ENCODE measurements at regions not wholly inside any gene's neighbourhood (a gene's known extent, or its start where the extent isn't known, plus 50 kb on each side); places are given as distances from the start of the nearest gene placed in this dataset.

GRCh38 chr2:239553376-239554000, 152.7 kb upstream of the HDAC4 start:
- no peak for ATAC-seq
- no peak for TF ChIP-seq ZFP3 (CRISPR knock-in tag; IDR thresholded peaks at IDR 0.05)
- no peak for TF ChIP-seq CSRNP3 (CRISPR knock-in tag; IDR thresholded peaks at IDR 0.05)
- TF ChIP-seq CREB5 (CRISPR knock-in tag; IDR thresholded peaks at IDR 0.05; ENCODE audit: low read depth): no peak
- TF ChIP-seq ZC3H10 (CRISPR knock-in tag; IDR thresholded peaks at IDR 0.05): no peak
- TF ChIP-seq ESRRG (CRISPR knock-in tag; IDR thresholded peaks at IDR 0.05): no peak
- TF ChIP-seq ISL1 (CRISPR knock-in tag; IDR thresholded peaks at IDR 0.05): no peak
- no peak for TF ChIP-seq ZFP30 (CRISPR knock-in tag; IDR thresholded peaks at IDR 0.05)
- TF ChIP-seq PATZ1 (CRISPR knock-in tag; IDR thresholded peaks at IDR 0.05; ENCODE audit: borderline replicate concordance): no peak
- no peak for TF ChIP-seq TSHZ2 (CRISPR knock-in tag; IDR thresholded peaks at IDR 0.05)
- TF ChIP-seq SNAI2 (CRISPR knock-in tag; IDR thresholded peaks at IDR 0.05): no peak

GRCh38 chr2:239552213-239552926, 151.6 kb upstream of the HDAC4 start:
- TF ChIP-seq CSDC2 (CRISPR knock-in tag; IDR thresholded peaks at IDR 0.05) (no peak), TSHZ2 (CRISPR knock-in tag; IDR thresholded peaks at IDR 0.05) (no peak), BACH2 (CRISPR knock-in tag; IDR thresholded peaks at IDR 0.05; ENCODE audit: borderline replicate concordance) (no peak), ZNF565 (CRISPR knock-in tag; conservative IDR thresholded peaks at IDR 0.05; ENCODE audit: low read depth) (no peak), RARB (CRISPR knock-in tag; IDR thresholded peaks at IDR 0.05) (no peak), GLIS3 (CRISPR knock-in tag; IDR thresholded peaks at IDR 0.05) (no peak), ZFP3 (CRISPR knock-in tag; IDR thresholded peaks at IDR 0.05) (no peak), SNAI2 (CRISPR knock-in tag; IDR thresholded peaks at IDR 0.05) (no peak), TOX (CRISPR knock-in tag; IDR thresholded peaks at IDR 0.05; ENCODE audit: borderline replicate concordance) (no peak), ZC3H10 (CRISPR knock-in tag; IDR thresholded peaks at IDR 0.05) (no peak)
- no peak for ATAC-seq

- no peak for ATAC-seq
- no peak for TF ChIP-seq TOX (CRISPR knock-in tag; IDR thresholded peaks at IDR 0.05; ENCODE audit: borderline replicate concordance)
- TF ChIP-seq ESRRG (CRISPR knock-in tag; IDR thresholded peaks at IDR 0.05): no peak
- TF ChIP-seq PATZ1 (CRISPR knock-in tag; IDR thresholded peaks at IDR 0.05; ENCODE audit: borderline replicate concordance): no peak
- TF ChIP-seq POU6F1 (CRISPR knock-in tag; IDR thresholded peaks at IDR 0.05; ENCODE audit: borderline replicate concordance, low read depth): no peak
- TF ChIP-seq ZC3H10 (CRISPR knock-in tag; IDR thresholded peaks at IDR 0.05): no peak
- no peak for TF ChIP-seq ZFP30 (CRISPR knock-in tag; IDR thresholded peaks at IDR 0.05)
- no peak for TF ChIP-seq CREB5 (CRISPR knock-in tag; IDR thresholded peaks at IDR 0.05; ENCODE audit: low read depth)
- TF ChIP-seq ISL1 (CRISPR knock-in tag; IDR thresholded peaks at IDR 0.05): no peak
- TF ChIP-seq ZFP3 (CRISPR knock-in tag; IDR thresholded peaks at IDR 0.05): no peak
- no peak for TF ChIP-seq PPARA (CRISPR knock-in tag; IDR thresholded peaks at IDR 0.05; ENCODE audit: borderline replicate concordance)
- TF ChIP-seq ARNTL (CRISPR knock-in tag; IDR thresholded peaks at IDR 0.05; ENCODE audit: borderline replicate concordance, low read depth): no peak
- TF ChIP-seq ZNF565 (CRISPR knock-in tag; conservative IDR thresholded peaks at IDR 0.05; ENCODE audit: low read depth): no peak
These were observed 150.4 kb upstream of the HDAC4 start for GRCh38 chr2:239551206-239551605.
